K562 (cell line): ENCODE measurements at regions not wholly inside any gene's neighbourhood (a gene's known extent, or its start where the extent isn't known, plus 50 kb on each side); places are given as distances from the start of the nearest gene placed in this dataset.

Source experiments
- ATAC-seq: fragments of 200-7000 bp; cut with Tn5 transposase; 3 replicates; pipeline ENCODE4 v1.9.1; 2020; ENCODE audit warnings: moderate library complexity
- BruUV-seq: library from RNA; stranded (reverse); fragments of 400-500 nt; replicated peaks from 2 replicates; lab custom pipeline; 2021; lab: Mats Ljungman, UMichigan
- CTCF ChIA-PET: fragments of 300-600 bp; formaldehyde crosslinking; extraction: SDS; loops from one replicate; lab custom pipeline; 2021; ENCODE audit warnings: low intra/inter-chr PET ratio; lab: Yijun Ruan, JAX
- POLR2A ChIA-PET: fragments of 300-600, 350-650 bp; sonication (Branson Sonifier 250); formaldehyde crosslinking; extraction: SDS; loops from one replicate; lab custom pipeline; 2021; ENCODE audit warnings: antibody characterized with exemption, inconsistent platforms; lab: Yijun Ruan, JAX
- DNase-seq, 4 experiments: peaks; one replicate each; pipeline versions ENCODE4 v3.0.0 to v3.0.0-alpha.2; 2011 to 2018; ENCODE audit warnings: low spot score in 3 of 4, mixed read lengths in 3 of 4; ENCODE audit errors: extremely low read depth in 1 of 4
- FAIRE-seq: peaks from 2 replicates; lab custom pipeline; 2011; peaks lifted over from hg19 to GRCh38; lab: Jason Lieb, UNC
- H2AFZ ChIP-seq: 2 replicates; pipeline ENCODE4 v1.6.0; 2011; ENCODE audit warnings: low read depth, low read length, control low read depth, inconsistent platforms
- H3K27ac ChIP-seq: fragments of 200-600 bp; 3 replicates; pipeline ENCODE4 v1.8.0; 2011; ENCODE audit warnings: low read depth, mild to moderate bottlenecking, control low read depth, inconsistent platforms, low read length, moderate library complexity, mixed read lengths; ENCODE audit errors: extremely low read depth
- H3K27me3 ChIP-seq, 2 experiments: fragments of 300-600 bp in 1 of 2; 2 replicates in 1 of 2; 3 replicates in 1 of 2; pipeline versions ENCODE4 v1.6.0 to v1.8.0; 2011; ENCODE audit warnings: inconsistent platforms in 2 of 2, low read length in 2 of 2, mild to moderate bottlenecking in 1 of 2, mixed read lengths in 1 of 2, moderate library complexity in 1 of 2; ENCODE audit not compliant: control insufficient read depth in 2 of 2, insufficient read depth in 2 of 2
- H3K36me3 ChIP-seq: fragments of 300-600 bp; 3 replicates; pipeline ENCODE4 v1.8.0; 2011; ENCODE audit warnings: mild to moderate bottlenecking, low read length, inconsistent platforms; ENCODE audit not compliant: control insufficient read depth, insufficient read depth
- H3K4me1 ChIP-seq, 2 experiments: fragments of 200-600 bp in 1 of 2; replicated peaks in 1 of 2; 2 replicates in 1 of 2; 3 replicates in 1 of 2; pipeline versions ENCODE4 v1.5.1 to v1.8.0; 2011; ENCODE audit warnings: inconsistent platforms in 2 of 2, low read length in 2 of 2, mild to moderate bottlenecking in 1 of 2, mixed read lengths in 1 of 2, moderate library complexity in 1 of 2; ENCODE audit not compliant: control insufficient read depth in 2 of 2, insufficient read depth in 2 of 2
- H3K4me2 ChIP-seq: 2 replicates; pipeline ENCODE4 v1.6.1; 2011; ENCODE audit warnings: low read length, control low read depth, inconsistent platforms, mixed read lengths; ENCODE audit not compliant: insufficient read depth
- H3K4me3 ChIP-seq: fragments of 200-600 bp; sonication (generic), shearing (Covaris generic); 2 replicates; pipeline ENCODE4 v1.5.1; 2016; ENCODE audit warnings: control low read depth, inconsistent platforms
- H3K79me2 ChIP-seq: fragments of 200-600 bp; 3 replicates; pipeline ENCODE4 v1.8.0; 2011; ENCODE audit warnings: low read length, inconsistent platforms; ENCODE audit not compliant: control insufficient read depth, insufficient read depth
- H3K9ac ChIP-seq, 2 experiments: 2 replicates each; pipeline versions ENCODE4 v1.6.0 to v1.6.1; 2011; ENCODE audit warnings: low read depth in 2 of 2, low read length in 2 of 2, control low read depth in 1 of 2, inconsistent platforms in 1 of 2, mild to moderate bottlenecking in 1 of 2, mixed read lengths in 1 of 2; ENCODE audit not compliant: insufficient read depth in 1 of 2
- H3K9me1 ChIP-seq: one replicate; pipeline ENCODE4 v1.6.0; 2011; ENCODE audit warnings: inconsistent platforms, mild to moderate bottlenecking, low read length, moderate library complexity; ENCODE audit not compliant: control insufficient read depth, insufficient read depth
- H3K9me3 ChIP-seq: replicated peaks from 2 replicates; pipeline ENCODE4 v1.5.1; 2011; ENCODE audit warnings: low read depth, low read length, inconsistent platforms; ENCODE audit not compliant: control insufficient read depth, insufficient read depth
- H4K20me1 ChIP-seq: replicated peaks from 2 replicates; pipeline ENCODE4 v1.6.1; 2011; ENCODE audit warnings: low read length, inconsistent platforms, mixed read lengths; ENCODE audit not compliant: control insufficient read depth, insufficient read depth
- FOXK1 ChIP-seq: sonication (generic); formaldehyde crosslinking; IDR thresholded peaks from 2 replicates; pipeline ENCODE4 v1.8.0; 2022; ENCODE audit warnings: missing genetic modification reagents, mild to moderate bottlenecking, borderline replicate concordance
- KLF16 ChIP-seq: IDR thresholded peaks from 2 replicates; pipeline ENCODE4 v1.6.1; 2016; ENCODE audit warnings: antibody characterized with exemption
- L3MBTL2 ChIP-seq: fragments of 450-650 bp; IDR thresholded peaks from 2 replicates; pipeline ENCODE4 v1.6.1; 2016; ENCODE audit warnings: mild to moderate bottlenecking, moderate library complexity
- MEF2D ChIP-seq: conservative IDR thresholded peaks from 2 replicates; pipeline ENCODE4 v1.6.1; 2016; ENCODE audit warnings: low read depth, missing genetic modification characterization, missing compliant biosample characterization
- PHB ChIP-seq: fragments of 250-450 bp; sonication (Bioruptor Pico); IDR thresholded peaks from 2 replicates; pipeline ENCODE4 v1.5.0; 2021
- PTTG1 ChIP-seq: fragments of 450-650 bp; IDR thresholded peaks from 2 replicates; pipeline ENCODE4 v1.6.1; 2016; ENCODE audit warnings: low read depth, mild to moderate bottlenecking, missing genetic modification characterization, missing compliant biosample characterization
- RFX7 ChIP-seq: fragments of 250-450 bp; sonication (Bioruptor Pico); IDR thresholded peaks from 2 replicates; pipeline ENCODE4 v1.5.1; 2021; ENCODE audit warnings: mild to moderate bottlenecking
- RREB1 ChIP-seq: fragments of 250-450 bp; sonication (Bioruptor Pico); IDR thresholded peaks from 2 replicates; pipeline ENCODE4 v1.4.0; 2020
- SIX5 ChIP-seq, 2 experiments: IDR thresholded peaks; 2 replicates each; pipeline ENCODE4 v1.6.1; 2011; ENCODE audit warnings: low read length in 2 of 2, borderline replicate concordance in 1 of 2, low read depth in 1 of 2, mild to moderate bottlenecking in 1 of 2, moderate library complexity in 1 of 2; ENCODE audit not compliant: insufficient read depth in 1 of 2
- TFAP4 ChIP-seq: sonication (generic); formaldehyde crosslinking; IDR thresholded peaks from 2 replicates; pipeline ENCODE4 v1.8.0; 2022; ENCODE audit warnings: missing genetic modification reagents, mild to moderate bottlenecking, moderate library complexity, borderline replicate concordance
- U2AF2 ChIP-seq: fragments of 200-400 bp; formaldehyde crosslinking; optimal IDR thresholded peaks from 2 replicates; pipeline ENCODE3; 2017; ENCODE audit warnings: low read depth, mild to moderate bottlenecking, low read length
- ZMIZ1 ChIP-seq, 2 experiments: fragments of 150-350 bp in 1 of 2; IDR thresholded peaks; 2 replicates each; pipeline ENCODE4 v1.6.1; 2012 to 2016; ENCODE audit warnings: low read depth in 2 of 2, low read length in 2 of 2, mild to moderate bottlenecking in 1 of 2, moderate library complexity in 1 of 2
- ZNF445 ChIP-seq: fragments of 250-450 bp; sonication (Bioruptor Pico); IDR thresholded peaks from 2 replicates; pipeline ENCODE4 v1.4.0; 2020; ENCODE audit warnings: low read depth, mild to moderate bottlenecking, moderate library complexity
- ZNF57 ChIP-seq: fragments of 450-650 bp; formaldehyde crosslinking; IDR thresholded peaks from 2 replicates; pipeline ENCODE4 v1.4.0; 2020; ENCODE audit warnings: mild to moderate bottlenecking, moderate library complexity
- WGBS: fragments of 100-300 bp; shearing (Covaris generic); methylation state at CpG from one replicate; pipeline ENCODE4 v1.1.6; 2016; ENCODE audit warnings: low coverage, mixed read lengths; ENCODE audit not compliant: insufficient coverage; ENCODE audit errors: missing lambda C conversion rate; 5-methylcytosine and 5-hydroxymethylcytosine counted together
- in situ Hi-C: fragments of 300-500 bp; cut with MboI; formaldehyde crosslinking; loops from 4 replicates; pipeline ENCODE4 v1.15.0; 2018; ENCODE audit warnings: inconsistent platforms, mixed read lengths
- intact Hi-C: fragments of 100-400 bp; cut with micrococcal nuclease; formaldehyde crosslinking; loops from 2 replicates; pipeline ENCODE4 v1.14.2; 2022

GRCh38 chr13:64793592-64793991 is 2436.5 kb downstream of the PCDH9 start:
- no peak overlapping the region for H2AFZ ChIP-seq
- no peaks in the 10 kb centered on the region for H3K4me1 ChIP-seq
- FAIRE-seq (no peak), DNase-seq (no peak), ATAC-seq (no peak)
- H3K9me3 ChIP-seq: no peaks in the 10 kb centered on the region
- 0% methylated on average over 3 of the region's 3 CpGs for WGBS
- intact Hi-C loops (no loop called here), in situ Hi-C loops (no loop called here)
- H3K27ac ChIP-seq: no peak overlapping the region
- H3K79me2 ChIP-seq: no peaks in the 10 kb centered on the region
- CTCF ChIA-PET: no interaction called here
- POLR2A ChIA-PET: no interaction called here
- H4K20me1 ChIP-seq: no peaks in the 10 kb centered on the region
- no peaks in the 10 kb centered on the region for H3K27me3 ChIP-seq
- no peak overlapping the region for H3K4me3 ChIP-seq
- no peaks in the 10 kb centered on the region for H3K36me3 ChIP-seq
- H3K9ac ChIP-seq: no peak overlapping the region
- no peaks in the 10 kb centered on the region for H3K9me1 ChIP-seq
- H3K4me2 ChIP-seq: no peak overlapping the region
- BruUV-seq: no TSS peak
- TF ChIP-seq TFAP4 (CRISPR knock-in tag): no peak
- no peak for TF ChIP-seq PTTG1 (tag)
- no peak for TF ChIP-seq L3MBTL2
- TF ChIP-seq ZNF57 (CRISPR knock-in tag): no peak
- no peak for TF ChIP-seq KLF16
- no peak for TF ChIP-seq RFX7 (CRISPR knock-in tag)
- TF ChIP-seq SIX5 (IDR thresholded peaks at IDR 0.05; ENCODE audit: borderline replicate concordance in 1 of 2, insufficient read depth in 1 of 2, low read depth in 1 of 2, low read length in 2 of 2): no peak
- no peak for TF ChIP-seq ZMIZ1 (IDR thresholded peaks at IDR 0.05; ENCODE audit: low read depth in 2 of 2, low read length in 2 of 2)
- TF ChIP-seq FOXK1 (CRISPR knock-in tag): no peak
- no peak for TF ChIP-seq ZNF445
- TF ChIP-seq PHB (CRISPR knock-in tag): no peak
- no peak for TF ChIP-seq RREB1 (CRISPR knock-in tag)
- no peak for TF ChIP-seq U2AF2
- TF ChIP-seq MEF2D (tag): no peak
